GM18870 (cell line): ENCODE measurements at regions not wholly inside any gene's neighbourhood (a gene's known extent, or its start where the extent isn't known, plus 50 kb on each side); places are given as distances from the start of the nearest gene placed in this dataset.

Source experiments
- ATAC-seq: cut with Tn5 transposase; IDR thresholded peaks from one replicate; pipeline ENCODE4 v1.9.1; 2021; ENCODE audit warnings: moderate library complexity; ENCODE audit not compliant: unreplicated experiment

DNA sequence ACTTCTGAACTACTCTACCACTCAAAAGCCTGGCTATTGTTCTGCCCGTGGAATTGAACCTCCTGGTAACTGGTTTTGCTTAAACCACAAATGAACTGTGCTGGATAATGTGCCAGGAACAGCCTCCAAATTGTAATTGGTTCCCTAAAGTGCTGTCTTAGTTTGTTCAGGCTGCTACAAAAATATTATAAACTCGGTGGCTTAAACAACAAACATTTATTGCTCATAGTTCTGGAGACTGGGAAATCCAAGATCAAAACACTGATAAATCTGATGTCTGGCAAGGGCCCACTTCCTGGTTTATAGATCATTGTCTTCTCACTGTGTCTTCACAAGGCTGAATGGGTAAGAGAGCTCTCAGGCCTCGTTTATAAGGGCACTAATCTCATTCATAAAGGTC lies 149.2 kb upstream of the NCKAP5 start:
- no peak for ATAC-seq

DNA sequence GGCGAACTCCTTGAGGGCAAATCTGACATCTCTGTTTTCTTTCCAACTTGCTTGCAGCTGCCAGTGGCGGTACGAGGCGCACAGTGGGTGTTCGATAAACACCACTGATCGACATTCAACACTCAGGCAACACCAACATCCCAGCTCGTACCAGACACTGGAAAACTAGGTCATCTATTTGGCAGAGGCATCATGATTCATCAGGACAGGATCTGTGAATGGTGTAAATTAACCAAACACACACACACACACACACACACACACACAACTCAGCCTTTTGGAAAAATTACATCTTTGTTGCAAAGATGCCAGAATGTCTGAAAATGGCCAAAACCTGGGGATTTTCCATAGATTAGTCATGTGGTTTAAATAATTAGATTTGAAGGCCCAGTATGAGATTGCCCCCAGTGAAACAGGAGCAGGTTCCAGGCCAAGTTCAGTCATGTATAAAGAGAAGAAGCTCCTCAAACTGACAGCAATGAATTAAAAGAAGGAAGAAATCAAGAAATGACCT lies 150.5 kb upstream of the NCKAP5 start:
- no peak for ATAC-seq

DNA sequence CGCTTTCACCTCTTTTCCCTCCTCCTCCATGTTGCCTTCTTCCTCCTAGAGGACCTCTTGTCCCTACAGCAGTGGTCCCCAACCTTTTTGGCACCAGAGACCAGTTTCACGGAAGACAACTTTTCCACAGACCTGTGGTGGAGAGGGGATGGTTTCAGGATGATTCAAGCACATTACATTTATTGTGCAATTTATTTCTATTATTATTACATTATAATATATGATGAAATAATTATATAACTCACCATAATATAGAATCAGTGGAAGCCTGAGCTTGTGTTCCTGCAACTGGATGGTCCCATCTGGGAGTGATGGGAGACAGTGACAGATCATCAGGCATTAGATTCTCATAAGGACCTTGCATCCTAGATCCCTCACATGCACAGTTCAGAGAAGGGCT lies 152.2 kb upstream of the NCKAP5 start:
- no peak for ATAC-seq

- ATAC-seq: no peak
These were observed 152.9 kb upstream of the NCKAP5 start for GRCh38 chr2:133721118-133721517.

DNA sequence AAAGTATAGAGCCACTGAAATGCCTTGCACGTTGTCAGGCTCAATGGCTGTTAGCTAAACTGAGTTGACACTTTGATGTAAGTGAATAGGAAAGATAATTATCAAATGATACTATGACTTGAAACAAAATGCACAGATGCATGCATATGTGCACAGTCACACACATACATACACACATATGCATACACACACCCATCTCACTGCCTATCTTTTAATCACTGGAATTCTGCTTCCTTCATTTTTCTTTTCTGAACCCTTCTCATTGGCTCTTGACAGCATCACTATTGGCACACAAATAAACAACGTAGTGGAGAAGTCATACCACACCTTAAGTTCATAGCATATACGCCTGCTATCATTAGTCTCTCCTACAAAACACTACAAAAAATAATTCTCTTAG lies 154.9 kb upstream of the NCKAP5 start:
- no peak for ATAC-seq

GRCh38 chr2:133726973-133727372 lies 158.7 kb upstream of the NCKAP5 start:
- ATAC-seq: no peak

GRCh38 chr2:133732059-133732458 lies 163.8 kb upstream of the NCKAP5 start:
- no peak for ATAC-seq

DNA sequence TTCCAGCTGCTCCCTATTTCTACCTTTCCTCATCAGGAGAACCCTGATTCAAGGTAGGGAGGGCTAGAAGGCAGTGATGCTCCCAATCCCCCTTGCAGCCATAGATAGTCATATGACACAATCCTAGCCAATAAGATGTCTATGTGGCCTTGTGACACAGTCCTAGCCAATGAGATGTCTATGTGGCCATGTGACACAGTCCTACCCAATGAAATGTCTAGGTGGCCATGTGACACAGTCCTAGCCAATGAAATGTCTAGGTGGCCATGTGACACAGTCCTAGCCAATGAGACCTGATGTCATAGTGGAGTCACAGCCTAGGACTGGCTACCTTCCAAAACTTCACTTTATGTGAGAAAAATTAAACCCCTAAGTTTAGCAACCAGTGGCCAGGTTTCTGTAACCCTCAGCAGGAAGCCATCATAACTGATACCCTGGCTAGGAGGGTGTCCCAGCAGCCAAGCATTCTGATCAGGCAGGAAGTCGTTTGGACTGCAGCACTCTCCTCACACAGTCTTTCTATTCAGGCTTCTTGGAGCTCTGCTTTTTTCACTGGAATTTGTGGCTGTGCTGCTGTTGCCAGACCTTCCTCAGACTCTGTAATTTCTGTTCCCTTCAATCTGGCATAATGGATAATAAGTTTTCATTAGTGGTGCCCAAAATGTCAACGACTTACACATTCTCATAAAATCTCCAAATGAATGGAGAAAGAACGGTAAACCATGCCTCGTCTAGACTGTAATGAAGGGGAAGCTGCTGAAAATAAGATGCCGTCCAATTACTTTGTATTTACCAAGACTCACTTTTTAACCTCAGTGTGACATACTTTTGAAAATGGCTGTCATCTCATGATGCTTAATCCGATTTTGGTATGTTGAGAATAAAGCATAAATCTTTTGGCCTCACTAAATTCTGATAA lies 165.0 kb upstream of the NCKAP5 start:
- ATAC-seq: no peak

- no peak for ATAC-seq
These were observed 165.6 kb upstream of the NCKAP5 start for GRCh38 chr2:133733901-133734255.

DNA sequence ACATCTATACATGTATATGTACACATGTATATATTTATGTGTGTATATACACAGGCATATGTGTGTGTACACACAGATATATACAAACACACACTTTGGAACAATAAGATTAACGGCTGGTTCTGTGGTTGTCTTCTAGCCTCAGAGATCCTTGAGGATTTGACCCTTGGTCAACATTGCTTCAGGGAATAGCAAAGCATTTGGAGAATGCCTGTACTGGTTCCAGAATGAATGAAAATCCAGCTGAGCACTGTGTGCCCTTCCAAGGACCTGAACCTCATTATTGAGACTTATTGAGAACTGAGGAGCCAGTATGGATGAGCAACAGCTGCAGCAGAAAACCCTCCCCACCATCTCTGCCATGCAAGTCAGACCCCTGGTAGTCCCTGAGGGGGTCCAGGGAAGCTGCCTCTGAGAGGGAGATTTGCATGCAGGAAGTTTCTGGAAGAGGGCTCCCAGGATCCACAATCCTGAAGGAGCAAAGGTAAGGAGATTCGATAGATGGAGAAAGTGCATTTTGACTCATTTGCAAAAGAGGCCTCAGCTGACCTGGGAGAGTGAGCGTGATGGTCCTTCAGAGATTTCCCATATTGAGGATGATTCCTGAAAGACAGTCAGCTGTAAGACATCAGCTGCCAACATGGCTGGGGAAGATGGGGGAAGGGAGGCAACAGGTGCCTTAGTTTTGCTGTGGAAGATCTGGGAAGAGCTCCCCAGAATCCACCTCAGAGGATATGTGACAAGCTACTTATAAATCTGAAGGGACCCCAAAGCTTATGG lies 166.6 kb upstream of the NCKAP5 start:
- ATAC-seq: no peak

GRCh38 chr2:133736674-133737073 lies 168.4 kb upstream of the NCKAP5 start:
- no peak for ATAC-seq

DNA sequence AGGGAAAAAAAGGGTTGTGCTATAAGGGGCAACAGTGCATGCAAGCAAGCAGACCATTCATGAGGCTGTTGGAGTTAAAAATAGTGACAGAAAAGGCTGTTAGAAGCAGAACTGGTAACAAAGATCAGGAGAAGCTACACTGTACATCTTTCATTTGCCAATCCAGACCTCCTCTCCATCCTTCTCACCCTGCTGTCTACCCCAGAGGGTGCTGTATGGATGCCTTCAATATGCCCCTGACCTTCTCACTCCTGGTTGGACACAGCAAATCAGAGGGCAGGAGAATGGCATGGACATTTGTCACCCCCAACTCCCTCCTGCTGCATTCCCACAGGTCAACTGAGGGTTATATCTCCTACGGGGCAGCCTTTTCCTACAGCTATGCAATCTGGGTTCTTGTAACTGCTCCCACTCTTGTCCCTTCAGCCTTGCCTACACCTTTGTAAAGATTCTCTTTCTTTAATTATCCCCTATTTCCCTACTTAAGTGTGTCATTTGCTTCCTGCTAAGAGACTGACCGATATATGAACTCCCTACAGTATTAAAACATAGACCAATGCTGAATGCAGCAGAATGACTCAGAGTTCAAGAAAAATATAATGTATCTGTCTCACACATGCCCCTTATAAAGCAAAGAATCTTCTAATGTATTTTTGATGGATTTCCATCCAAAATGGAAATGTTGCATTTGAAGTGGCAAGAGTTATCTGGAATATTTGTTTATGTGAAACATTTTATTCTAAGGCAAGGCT lies 169.2 kb upstream of the NCKAP5 start:
- no peak for ATAC-seq

- ATAC-seq: no peak
These were observed 170.8 kb upstream of the NCKAP5 start for GRCh38 chr2:133739039-133739438.

GRCh38 chr2:133740500-133740899 lies 172.2 kb upstream of the NCKAP5 start:
- no peak for ATAC-seq

DNA sequence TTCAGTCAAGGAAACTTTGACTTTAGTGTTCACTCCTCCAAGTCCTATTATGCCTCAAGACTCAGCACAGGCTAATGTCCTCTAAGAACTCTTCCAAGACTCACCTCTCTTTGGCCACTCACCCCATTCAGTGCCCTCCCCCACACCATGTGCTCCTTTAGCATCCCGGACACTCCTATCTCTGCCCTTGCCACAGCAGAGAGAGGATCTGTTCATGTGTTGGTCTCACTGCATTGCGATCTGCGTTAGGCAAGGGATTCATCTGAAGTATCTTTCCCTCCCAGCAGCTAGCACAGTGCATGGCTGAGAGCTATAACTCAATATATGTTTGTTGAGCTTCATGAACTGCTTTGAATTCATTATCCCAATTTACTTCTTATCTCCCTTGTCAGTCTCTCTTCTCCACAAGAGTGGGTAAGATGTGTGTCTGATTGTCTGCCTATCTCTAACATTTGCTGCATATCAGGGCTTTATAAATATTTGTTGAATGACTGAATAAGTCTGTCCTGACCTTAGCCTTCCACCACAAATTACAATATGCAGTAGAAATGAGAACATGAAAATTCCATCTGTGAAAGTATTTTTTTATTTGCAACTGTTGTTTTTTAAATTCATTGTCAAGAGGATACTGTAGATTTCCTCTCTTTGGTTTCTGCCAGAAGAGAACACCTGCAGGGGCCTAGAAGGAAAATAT lies 179.9 kb upstream of the NCKAP5 start:
- ATAC-seq: no peak

DNA sequence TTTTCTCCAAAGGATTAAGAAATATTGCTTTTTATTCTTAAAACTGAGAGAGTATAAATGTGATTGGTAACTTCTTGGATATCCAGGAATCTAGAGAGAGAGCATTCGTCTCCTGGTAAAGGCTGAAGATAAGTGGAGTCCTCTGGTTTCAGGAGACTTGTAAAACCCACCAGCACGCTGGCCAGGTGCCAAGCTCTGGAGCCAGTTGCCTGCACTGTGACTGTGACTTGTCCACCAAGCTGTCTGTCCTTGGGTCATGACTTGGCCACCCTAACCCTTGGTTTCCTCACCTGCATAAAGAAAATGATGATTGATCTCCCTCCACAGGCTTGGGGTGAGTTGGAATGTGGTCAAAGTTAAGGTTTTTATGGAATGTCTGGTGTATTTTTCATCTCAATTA lies 185.4 kb upstream of the NCKAP5 start:
- no peak for ATAC-seq

DNA sequence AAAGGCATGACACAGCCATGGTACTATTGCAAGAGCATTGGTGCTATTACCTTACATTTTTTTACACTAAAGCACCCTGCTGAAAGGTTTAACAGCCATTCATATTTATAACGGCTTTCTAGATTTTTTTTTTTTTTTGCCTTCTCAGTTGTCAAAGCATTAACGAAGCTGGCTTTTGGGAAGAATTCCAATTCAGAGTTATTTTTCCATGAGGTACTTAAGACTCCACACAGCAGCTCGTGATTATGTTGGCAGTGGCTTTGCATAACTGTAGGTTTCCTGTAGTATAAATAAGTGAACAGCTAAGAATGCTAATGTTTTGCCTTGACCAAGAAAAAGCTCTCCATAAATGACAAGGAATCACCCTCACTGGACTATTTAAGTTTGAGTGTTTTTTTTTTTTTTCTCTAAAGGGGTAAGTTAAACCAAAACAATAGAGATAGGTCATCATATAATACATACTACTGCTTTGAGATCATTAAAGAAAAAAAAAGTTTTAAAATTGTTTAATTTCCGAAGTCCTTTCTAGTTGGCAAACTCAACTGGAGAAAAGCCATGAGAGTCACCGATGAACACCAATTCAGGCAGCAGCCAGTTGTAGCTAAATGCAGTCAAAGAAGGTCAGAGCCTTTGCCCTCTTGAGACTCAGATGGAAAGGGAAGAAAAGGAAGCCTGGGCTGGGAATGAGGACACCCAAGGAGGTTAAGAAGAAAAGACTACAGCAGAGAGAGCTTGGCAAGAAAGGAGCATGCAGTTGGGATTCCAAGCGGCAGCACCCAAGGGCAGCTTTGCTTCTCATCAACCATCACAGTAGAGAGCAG lies 187.4 kb upstream of the NCKAP5 start:
- ATAC-seq: no peak

- ATAC-seq: no peak
These were observed 188.6 kb upstream of the NCKAP5 start for GRCh38 chr2:133756833-133757232.

- no peak for ATAC-seq
These were observed 192.1 kb upstream of the NCKAP5 start for GRCh38 chr2:133760376-133760775.

- ATAC-seq: no peak
These were observed 197.4 kb upstream of the NCKAP5 start for GRCh38 chr2:133765658-133766057.
